Memory B cell (primary cell): ENCODE measurements at regions not wholly inside any gene's neighbourhood (a gene's known extent, or its start where the extent isn't known, plus 50 kb on each side); places are given as distances from the start of the nearest gene placed in this dataset.
"Not testable (repeated sequence)": the region's sequence is repeated elsewhere in the genome, so short reads cannot be mapped to it uniquely, and the experiment has no call there.

Experiments
- ATAC-seq: fragments of 150-1000 bp; cut with Tn5 transposase; 2 replicates; pipeline ENCODE4 v1.10.0; 2021; ENCODE audit warnings: low read depth, mild to moderate bottlenecking, moderate library complexity
- DNase-seq, 2 donors: peaks; one replicate each; pipeline ENCODE4 v3.0.0; 2022; ENCODE audit warnings: low spot score in 2 of 2
- H3K27ac Mint-ChIP-seq: one replicate; pipeline ENCODE4 v1.8.0; 2022; ENCODE audit warnings: mild to moderate bottlenecking, moderate library complexity, mixed read lengths
- H3K27me3 Mint-ChIP-seq: one replicate; pipeline ENCODE4 v1.8.0; 2022; ENCODE audit warnings: mixed read lengths
- H3K36me3 Mint-ChIP-seq: one replicate; pipeline ENCODE4 v1.8.0; 2022; ENCODE audit warnings: mild to moderate bottlenecking, mixed read lengths
- H3K4me1 Mint-ChIP-seq: one replicate; pipeline ENCODE4 v1.8.0; 2022; ENCODE audit warnings: mixed read lengths
- H3K4me3 Mint-ChIP-seq: one replicate; pipeline ENCODE4 v1.8.0; 2022; ENCODE audit warnings: mild to moderate bottlenecking, moderate library complexity, mixed read lengths
- H3K9me3 Mint-ChIP-seq: one replicate; pipeline ENCODE4 v1.8.0; 2022; ENCODE audit warnings: mixed read lengths

DNA sequence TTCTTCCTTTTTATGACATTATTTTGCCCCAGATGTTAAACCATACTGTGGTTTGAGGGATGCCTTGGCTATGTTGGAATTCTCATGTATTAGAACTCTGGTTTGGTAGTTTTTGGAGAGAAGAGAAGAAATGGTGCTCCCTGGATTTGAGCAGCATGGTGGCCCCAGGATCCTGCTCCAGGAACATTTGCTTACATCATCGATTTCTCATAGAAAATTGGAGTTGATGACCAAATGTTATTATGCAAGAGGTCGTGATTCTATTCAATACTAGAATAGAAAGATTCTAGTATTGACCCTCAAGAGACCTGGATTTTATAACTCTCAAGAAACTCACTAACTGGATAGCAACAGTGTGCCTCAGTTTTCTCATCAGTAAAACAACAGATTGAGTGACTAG, 77.5 kb upstream of the GNAQ start:
- Mint-ChIP-seq H3K27me3 (peaks cover 9% of the 10 kb centered on the region), H3K4me1 (peaks cover 9% of the 10 kb centered on the region), H3K27ac (no peak overlapping the region), H3K36me3 (peaks cover 8% of the 10 kb centered on the region), H3K9me3 (peaks cover 11% of the 10 kb centered on the region), H3K4me3 (no peak overlapping the region)
- ATAC-seq, result no peak
- no peak for DNase-seq

DNA sequence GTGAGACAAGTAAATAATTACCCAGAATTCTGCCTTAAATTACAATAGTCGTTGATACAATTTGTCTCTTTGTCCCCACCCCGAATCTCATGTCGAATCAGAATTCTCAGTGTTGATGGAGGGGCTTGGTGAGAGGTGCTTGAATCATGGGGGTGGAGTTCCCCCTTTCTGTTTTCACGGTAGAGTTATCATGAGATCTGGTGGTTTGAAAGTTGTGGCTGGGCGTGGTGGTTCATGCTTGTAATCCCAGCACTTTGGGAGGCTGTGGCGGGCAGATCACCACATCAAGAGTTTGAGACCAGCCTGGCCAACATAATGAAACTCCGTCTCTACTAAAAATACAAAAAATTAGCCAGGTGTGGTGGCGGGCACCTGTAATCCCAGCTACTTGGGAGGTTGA, 75.0 kb upstream of the GNAQ start:
- H3K27me3 Mint-ChIP-seq, H3K36me3 Mint-ChIP-seq, H3K4me3 Mint-ChIP-seq, H3K27ac Mint-ChIP-seq, H3K9me3 Mint-ChIP-seq, DNase-seq: not testable (repeated sequence)
- peak; percentile 30 for ATAC-seq
- peaks cover 14% of the 10 kb centered on the region for H3K4me1 Mint-ChIP-seq

DNA sequence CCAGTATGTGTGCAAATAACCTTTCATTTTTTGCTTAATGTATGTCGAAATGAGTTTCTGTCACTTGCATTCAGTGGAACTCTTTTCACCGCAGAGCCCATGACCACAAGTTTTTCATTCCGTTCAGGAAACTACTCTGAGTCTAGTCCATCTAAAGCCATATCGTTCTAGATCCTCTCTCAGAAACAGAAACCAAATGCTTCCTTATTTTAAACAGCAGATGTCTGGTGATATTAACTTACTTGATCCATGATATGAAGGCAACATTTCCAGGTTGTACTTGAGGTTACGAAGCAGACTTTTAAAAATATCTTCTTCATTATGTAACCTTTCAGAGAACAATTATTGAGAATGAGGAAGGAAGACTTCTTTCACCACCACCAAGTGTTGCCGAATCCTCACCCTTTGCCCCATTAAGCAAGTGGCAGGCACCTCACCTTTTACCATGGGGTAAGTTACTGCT, 72.4 kb upstream of the GNAQ start:
- peak overlapping the region; percentile 31 for H3K27ac Mint-ChIP-seq
- peaks cover 9% of the 10 kb centered on the region for H3K9me3 Mint-ChIP-seq
- peaks cover 4% of the 10 kb centered on the region for H3K36me3 Mint-ChIP-seq
- peaks cover 4% of the 10 kb centered on the region for H3K27me3 Mint-ChIP-seq
- DNase-seq, result no peak
- H3K4me3 Mint-ChIP-seq, result peak overlapping the region; percentile 21
- peaks cover 14% of the 10 kb centered on the region for H3K4me1 Mint-ChIP-seq
- peak; percentile 82 for ATAC-seq

DNA sequence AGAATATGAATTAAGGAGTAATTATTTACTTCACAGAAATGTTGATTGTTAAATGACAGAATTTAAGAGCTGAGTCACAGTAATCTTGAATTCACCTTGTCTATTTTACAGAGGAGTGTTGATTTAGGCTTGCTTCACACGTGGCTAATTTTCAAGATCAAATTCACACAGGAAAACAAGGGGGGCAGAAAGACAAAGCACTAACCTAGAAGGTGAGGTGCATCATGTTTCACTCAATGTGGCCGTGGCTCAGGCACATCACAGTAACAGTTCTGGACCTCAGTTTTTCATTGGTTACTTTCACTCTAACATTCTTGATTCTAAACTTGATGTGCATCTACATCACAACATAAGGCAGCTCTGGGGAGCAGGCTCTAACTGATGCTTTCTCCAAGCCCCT, 69.6 kb upstream of the GNAQ start:
- H3K9me3 Mint-ChIP-seq, result no peaks in the 10 kb centered on the region
- H3K4me1 Mint-ChIP-seq, result peaks cover 21% of the 10 kb centered on the region
- H3K27ac Mint-ChIP-seq, result no peak overlapping the region
- DNase-seq (no peak), ATAC-seq (no peak)
- H3K36me3 Mint-ChIP-seq, result no peaks in the 10 kb centered on the region
- peaks cover 2% of the 10 kb centered on the region for H3K27me3 Mint-ChIP-seq
- no peak overlapping the region for H3K4me3 Mint-ChIP-seq

DNA sequence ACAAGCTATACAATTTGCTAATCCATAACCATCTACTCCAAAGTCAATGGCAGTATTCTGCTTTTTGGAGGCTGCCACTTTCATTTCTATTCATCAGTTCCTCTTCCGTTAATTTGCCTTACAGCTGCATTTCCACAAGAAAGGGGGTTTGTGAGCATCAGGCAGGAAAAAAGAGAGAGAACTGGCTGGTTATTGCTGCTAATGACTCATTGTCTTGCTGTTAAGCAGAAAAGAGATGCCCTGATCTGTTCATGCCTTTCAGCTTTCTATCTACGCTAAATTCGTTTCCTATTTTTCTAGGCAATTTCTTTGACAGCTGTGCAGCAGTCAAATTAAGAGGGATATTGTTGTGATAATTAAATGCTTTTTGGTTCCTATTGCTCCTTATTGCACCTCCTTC, 65.9 kb upstream of the GNAQ start:
- Mint-ChIP-seq H3K4me3 (no peak overlapping the region), H3K27me3 (no peaks in the 10 kb centered on the region), H3K4me1 (peaks cover 9% of the 10 kb centered on the region), H3K27ac (no peak overlapping the region), H3K36me3 (no peaks in the 10 kb centered on the region), H3K9me3 (no peaks in the 10 kb centered on the region)
- DNase-seq (peak in 1 of 2 donors; percentile 19), ATAC-seq (peak; percentile 70)

DNA sequence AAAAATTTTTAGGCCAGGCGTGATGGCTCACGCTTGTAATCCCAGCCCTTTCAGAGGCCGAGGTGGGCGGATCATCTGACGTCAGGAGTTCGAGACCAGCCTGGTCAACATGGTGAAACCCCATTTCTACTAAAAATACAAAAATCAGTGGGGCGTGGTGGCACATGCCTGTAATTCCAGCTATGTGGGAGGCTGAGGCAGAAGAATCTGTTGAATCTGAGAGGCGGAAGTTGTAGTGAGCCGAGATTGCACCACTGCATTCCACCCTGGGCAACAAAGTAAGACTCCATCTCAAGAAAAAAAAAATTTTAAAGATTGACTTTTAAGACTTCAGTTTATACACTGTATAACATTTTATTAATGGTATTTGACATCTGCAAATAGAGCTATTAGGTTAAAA, 60.1 kb upstream of the GNAQ start:
- Mint-ChIP-seq H3K27ac (no peak overlapping the region), H3K27me3 (no peaks in the 10 kb centered on the region), H3K4me3 (no peak overlapping the region), H3K36me3 (peaks cover 2% of the 10 kb centered on the region), H3K4me1 (no peaks in the 10 kb centered on the region), H3K9me3 (no peaks in the 10 kb centered on the region)
- ATAC-seq (no peak), DNase-seq (no peak)

DNA sequence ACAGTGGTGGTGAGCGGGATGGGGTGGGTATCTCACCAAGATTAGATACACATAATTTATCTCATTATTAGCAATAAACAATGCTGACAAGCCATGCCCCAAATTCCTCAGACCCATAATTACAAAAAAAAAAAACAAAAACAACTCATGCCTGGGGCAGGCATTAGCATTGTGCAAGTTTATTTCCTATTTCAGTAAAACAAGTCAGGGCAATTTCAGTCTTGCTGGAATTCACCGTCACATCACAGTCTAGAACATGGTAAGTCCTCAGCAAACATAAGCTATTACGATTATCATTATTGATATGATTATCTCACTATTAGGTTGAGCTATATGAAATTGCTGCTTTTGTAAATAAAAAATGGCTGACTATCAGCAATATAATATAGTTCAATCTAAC, 57.5 kb upstream of the GNAQ start:
- no peak overlapping the region for H3K27ac Mint-ChIP-seq
- DNase-seq, result no peak
- H3K4me3 Mint-ChIP-seq, result no peak overlapping the region
- no peak for ATAC-seq
- no peaks in the 10 kb centered on the region for H3K4me1 Mint-ChIP-seq
- H3K36me3 Mint-ChIP-seq, result peaks cover 5% of the 10 kb centered on the region
- peaks cover 3% of the 10 kb centered on the region for H3K27me3 Mint-ChIP-seq
- H3K9me3 Mint-ChIP-seq, result peaks cover 8% of the 10 kb centered on the region

DNA sequence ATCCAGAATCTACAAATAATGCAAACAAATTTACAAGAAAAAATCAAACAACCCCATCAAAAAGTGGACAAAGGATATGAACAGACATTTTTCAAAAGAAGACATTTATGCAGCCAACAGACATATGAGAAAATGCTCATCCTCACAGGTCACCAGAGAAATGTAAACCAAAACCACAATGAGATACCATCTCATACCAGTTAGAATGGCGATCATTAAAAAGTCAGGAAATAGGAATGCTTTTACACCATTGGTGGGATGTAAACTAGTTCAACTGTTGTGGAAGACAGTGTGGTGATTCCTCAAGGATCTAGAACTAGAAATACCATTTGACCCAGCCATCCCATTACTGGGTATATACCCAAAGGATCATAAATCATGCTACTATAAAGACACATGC, 56.6 kb upstream of the GNAQ start:
- not testable (repeated sequence) for DNase-seq, H3K4me3 Mint-ChIP-seq, H3K9me3 Mint-ChIP-seq, H3K4me1 Mint-ChIP-seq, H3K27me3 Mint-ChIP-seq, H3K27ac Mint-ChIP-seq, ATAC-seq, H3K36me3 Mint-ChIP-seq
